ENCODE measurements at regions not wholly inside any gene's neighbourhood (a gene's known extent, or its start where the extent isn't known, plus 50 kb on each side); places are given as distances from the start of the nearest gene placed in this dataset.

GRCh38 chr12:127063339-127064072, 1203.5 kb upstream of the TMEM132C start:
- TF ChIP-seq EZH2 (IDR thresholded peaks at IDR 0.05; ENCODE audit: insufficient read depth, poor library complexity, severe bottlenecking) (no peak), EZH2phosphoT487 (IDR thresholded peaks at IDR 0.05; ENCODE audit: insufficient read depth, low read depth) (no peak)

Data from GM23248 (cell line).